ENCODE measurements at regions not wholly inside any gene's neighbourhood (a gene's known extent, or its start where the extent isn't known, plus 50 kb on each side); places are given as distances from the start of the nearest gene placed in this dataset.

DNA sequence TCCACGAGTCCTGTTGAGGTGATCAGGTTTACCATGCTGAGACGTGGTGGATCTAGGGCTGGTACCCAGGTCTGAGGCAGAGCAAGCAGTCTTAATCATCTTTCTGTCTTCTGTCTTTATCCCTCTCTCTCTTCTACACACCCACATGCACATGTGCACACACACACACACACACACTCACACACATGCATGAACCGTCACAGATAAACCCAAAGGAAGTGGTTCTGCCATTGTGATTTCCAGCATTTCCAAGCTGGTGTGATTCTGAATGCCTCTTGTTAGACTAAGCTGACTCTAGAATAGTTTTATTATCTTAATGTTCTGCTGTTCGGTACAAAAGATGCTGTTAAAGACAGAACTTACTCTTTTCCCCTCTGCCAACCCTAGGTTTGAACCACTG lies 411.8 kb upstream of the SALL1 start:
- TF ChIP-seq CEBPB (IDR thresholded peaks at IDR 0.05) (no peak), YY1 (IDR thresholded peaks at IDR 0.05; ENCODE audit: low read depth) (no peak), REST (IDR thresholded peaks at IDR 0.05; ENCODE audit: low read depth) (no peak), FOXM1 (IDR thresholded peaks at IDR 0.05; ENCODE audit: borderline replicate concordance, low read depth) (no peak), TEAD4 (IDR thresholded peaks at IDR 0.05) (no peak), CREB1 (IDR thresholded peaks at IDR 0.05; ENCODE audit: low read depth) (no peak), RAD21 (IDR thresholded peaks at IDR 0.05; ENCODE audit: low read depth) (no peak), EGR1 (IDR thresholded peaks at IDR 0.05) (no peak), NFIC (IDR thresholded peaks at IDR 0.05) (no peak)
- TF ChIP-seq, protein P1, sequence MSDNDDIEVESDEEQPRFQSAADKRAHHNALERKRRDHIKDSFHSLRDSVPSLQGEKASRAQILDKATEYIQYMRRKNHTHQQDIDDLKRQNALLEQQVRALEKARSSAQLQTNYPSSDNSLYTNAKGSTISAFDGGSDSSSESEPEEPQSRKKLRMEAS (IDR thresholded peaks at IDR 0.05), result no peak
